ENCODE measurements at regions not wholly inside any gene's neighbourhood (a gene's known extent, or its start where the extent isn't known, plus 50 kb on each side); places are given as distances from the start of the nearest gene placed in this dataset.

GRCh38 chr6:170172825-170173256 is 118.0 kb downstream of the DLL1 start:
- Histone ChIP-seq H3K27ac (no peak overlapping the region), H3K4me3 (ENCODE audit: low read depth, low read length) (no peak overlapping the region), H3K27me3 (ENCODE audit: insufficient read depth, low read depth, severe bottlenecking) (no peaks in the 10 kb centered on the region), H3K9me3 (ENCODE audit: severe bottlenecking) (peaks cover 6% of the 10 kb centered on the region), H3K36me3 (no peaks in the 10 kb centered on the region)
- TF ChIP-seq CTCF (IDR thresholded peaks at IDR 0.05; ENCODE audit: low read depth, low read length), result no peak
- no peak for DNase-seq

DNA sequence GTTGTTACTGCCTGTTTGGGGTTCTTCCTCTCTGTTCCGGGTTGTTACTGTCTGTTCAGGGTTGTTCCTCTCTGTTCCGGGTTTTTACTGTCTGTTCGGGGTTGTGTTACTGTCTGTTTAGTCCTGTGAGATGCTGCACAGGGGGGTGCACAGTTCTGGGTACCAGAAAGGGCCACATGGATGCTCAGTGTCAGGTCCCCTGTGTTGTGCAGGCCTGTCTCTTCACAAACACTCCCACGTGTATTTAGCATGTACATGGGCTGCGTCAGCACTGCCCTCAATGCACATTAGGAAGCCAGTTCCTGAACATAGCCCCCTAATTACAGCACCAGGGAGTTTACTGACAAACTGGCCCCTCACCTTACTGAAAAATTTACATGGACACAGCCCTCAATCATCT is 118.5 kb downstream of the DLL1 start:
- TF ChIP-seq CTCF (IDR thresholded peaks at IDR 0.05; ENCODE audit: low read depth, low read length), result no peak
- Histone ChIP-seq H3K9me3 (ENCODE audit: severe bottlenecking) (peaks cover 11% of the 10 kb centered on the region), H3K27me3 (ENCODE audit: insufficient read depth, low read depth, severe bottlenecking) (no peaks in the 10 kb centered on the region)

DNA sequence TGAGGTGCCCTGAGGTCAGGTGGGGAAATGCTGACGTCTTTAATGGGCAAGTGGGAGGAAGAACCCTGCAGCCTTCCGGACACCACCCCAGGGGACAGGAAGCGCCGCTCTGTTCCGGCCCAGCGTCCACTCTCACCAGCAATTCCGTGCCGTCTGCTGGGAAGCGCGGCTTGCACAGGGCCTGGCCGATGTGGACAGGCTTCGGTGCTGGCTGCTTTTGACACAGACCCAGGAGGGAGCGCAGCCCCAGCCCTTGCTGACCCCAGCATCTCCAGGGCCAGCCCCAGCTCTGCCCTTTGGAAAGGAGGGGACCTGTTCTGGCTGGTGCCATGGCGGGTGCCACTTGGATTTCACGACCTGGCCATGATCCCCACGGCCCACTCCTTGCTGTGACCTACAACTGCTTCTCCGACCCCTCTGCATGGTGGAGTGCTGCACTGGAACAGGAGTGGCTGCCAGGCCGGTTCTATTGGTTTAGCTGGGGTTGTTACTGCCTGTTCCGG is 123.2 kb downstream of the DLL1 start:
- Histone ChIP-seq H3K9me3 (ENCODE audit: severe bottlenecking) (peaks cover 7% of the 10 kb centered on the region), H3K4me3 (ENCODE audit: low read depth, low read length) (no peak overlapping the region), H3K27ac (no peak overlapping the region), H3K27me3 (ENCODE audit: insufficient read depth, low read depth, severe bottlenecking) (no peaks in the 10 kb centered on the region), H3K36me3 (no peaks in the 10 kb centered on the region)
- TF ChIP-seq CTCF (IDR thresholded peaks at IDR 0.05; ENCODE audit: low read depth, low read length), result no peak
- no peak for DNase-seq

More for the DNA sequence above, 118.5 kb downstream of the DLL1 start:
- no peaks in the 10 kb centered on the region for H3K36me3 ChIP-seq
- H3K27ac ChIP-seq, result no peak overlapping the region
- no peak overlapping the region for H3K4me3 ChIP-seq (ENCODE audit: low read depth, low read length)
- no peak for DNase-seq

DNA sequence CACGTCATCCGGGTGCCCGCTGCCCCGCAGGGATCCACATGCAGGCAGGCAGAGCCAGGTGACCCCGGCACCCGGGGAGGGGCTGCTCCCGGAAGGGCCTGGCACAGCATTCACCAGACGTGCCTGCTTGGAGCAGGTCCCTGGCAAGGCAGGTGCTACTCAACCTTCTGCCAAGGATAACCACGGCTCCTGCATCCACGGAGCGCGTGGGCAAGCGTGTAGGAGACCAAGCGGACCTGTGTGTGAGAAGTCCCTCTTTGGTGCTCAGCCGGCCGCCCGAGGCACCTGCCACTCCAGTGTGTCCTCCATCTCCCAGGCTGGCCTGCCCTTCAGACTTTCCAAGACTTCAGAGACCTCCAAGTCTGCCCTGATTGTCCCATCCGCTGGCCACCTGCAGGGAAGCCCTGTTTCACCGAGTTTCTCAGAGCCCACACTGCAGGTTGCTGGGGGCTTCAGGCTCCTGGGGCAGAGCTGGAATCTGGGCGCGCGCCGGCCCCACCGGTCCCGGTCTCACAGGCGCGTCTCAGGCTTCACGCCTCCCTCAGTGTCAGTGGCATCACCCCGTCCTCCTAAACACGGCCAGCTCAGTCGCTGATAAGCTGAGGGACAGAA is 124.3 kb downstream of the DLL1 start:
- no peaks in the 10 kb centered on the region for H3K36me3 ChIP-seq
- H3K9me3 ChIP-seq (ENCODE audit: severe bottlenecking), result peaks cover 7% of the 10 kb centered on the region
- no peak for TF ChIP-seq CTCF (IDR thresholded peaks at IDR 0.05; ENCODE audit: low read depth, low read length)
- H3K27me3 ChIP-seq (ENCODE audit: insufficient read depth, low read depth, severe bottlenecking), result no peaks in the 10 kb centered on the region
- DNase-seq, result no peak
- H3K4me3 ChIP-seq (ENCODE audit: low read depth, low read length), result no peak overlapping the region
- no peak overlapping the region for H3K27ac ChIP-seq

DNA sequence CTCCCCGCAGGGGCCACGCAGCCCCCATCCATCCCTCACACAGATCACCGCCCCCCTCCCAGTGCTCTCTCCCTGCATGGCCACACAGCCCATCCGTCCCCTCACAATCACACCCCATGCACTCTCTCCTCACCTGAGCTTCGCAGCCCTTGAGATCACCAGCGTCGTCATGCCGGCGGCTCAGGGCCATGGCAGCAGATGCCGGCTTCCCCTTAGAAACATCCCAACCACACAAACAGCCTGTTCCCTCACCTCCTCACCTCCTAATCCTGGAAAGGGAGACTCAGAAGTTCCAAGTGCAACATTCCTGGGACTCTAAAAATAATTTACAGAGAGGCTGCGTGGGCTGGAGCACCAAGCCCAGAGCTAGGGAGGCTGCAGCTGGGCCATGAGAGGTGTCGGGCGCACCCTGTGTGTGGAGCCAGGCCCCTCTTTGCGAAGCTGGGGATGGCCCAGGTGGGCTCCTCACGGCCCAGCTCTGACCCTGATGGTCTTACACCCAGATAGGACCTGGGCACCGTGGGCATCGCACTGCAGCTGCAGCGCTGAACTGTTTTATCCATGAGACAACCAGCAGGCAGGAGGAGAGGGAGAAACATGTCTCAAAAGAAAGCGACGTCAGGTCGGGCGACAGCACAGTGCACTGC is 125.3 kb downstream of the DLL1 start:
- peaks cover 7% of the 10 kb centered on the region for H3K9me3 ChIP-seq (ENCODE audit: severe bottlenecking)
- no peak for DNase-seq
- H3K27me3 ChIP-seq (ENCODE audit: insufficient read depth, low read depth, severe bottlenecking), result no peaks in the 10 kb centered on the region
- no peak for TF ChIP-seq CTCF (IDR thresholded peaks at IDR 0.05; ENCODE audit: low read depth, low read length)
- H3K27ac ChIP-seq, result no peak overlapping the region
- H3K4me3 ChIP-seq (ENCODE audit: low read depth, low read length), result no peak overlapping the region
- no peaks in the 10 kb centered on the region for H3K36me3 ChIP-seq
